Activated naive CD4-positive, alpha-beta T cell treated with anti-CD3 and anti-CD28 coated beads, Interleukin-2, amount 10 ng/mL, durations not matched to agents 7 days and 5 days (primary cell): ENCODE measurements at regions not wholly inside any gene's neighbourhood (a gene's known extent, or its start where the extent isn't known, plus 50 kb on each side); places are given as distances from the start of the nearest gene placed in this dataset.
A peak's percentile ranks its signal among the peaks of the same experiment; 100 is the strongest.

Experiments
- CTCF ChIA-PET: fragments of 350-600 bp; sonication (Branson Sonifier 250); formaldehyde crosslinking; loops from one replicate; lab custom pipeline; 2021; ENCODE audit warnings: antibody characterized with exemption; lab: Charles Lee
- DNase-seq: peaks from one replicate; pipeline ENCODE4 v3.0.0-alpha.2; 2020
- H3K27ac Mint-ChIP-seq: one replicate; pipeline ENCODE4 v1.8.0; 2021; ENCODE audit warnings: mild to moderate bottlenecking, moderate library complexity, mixed read lengths
- H3K27me3 Mint-ChIP-seq: one replicate; pipeline ENCODE4 v1.8.0; 2021; ENCODE audit warnings: mild to moderate bottlenecking, mixed read lengths
- H3K36me3 Mint-ChIP-seq: one replicate; pipeline ENCODE4 v1.8.0; 2021; ENCODE audit warnings: mixed read lengths
- H3K4me1 Mint-ChIP-seq: one replicate; pipeline ENCODE4 v1.8.0; 2021; ENCODE audit warnings: mixed read lengths
- H3K4me3 Mint-ChIP-seq: one replicate; pipeline ENCODE4 v1.8.0; 2021; ENCODE audit warnings: mild to moderate bottlenecking, moderate library complexity, mixed read lengths
- H3K9me3 Mint-ChIP-seq: one replicate; pipeline ENCODE4 v1.8.0; 2021; ENCODE audit warnings: mixed read lengths

DNA sequence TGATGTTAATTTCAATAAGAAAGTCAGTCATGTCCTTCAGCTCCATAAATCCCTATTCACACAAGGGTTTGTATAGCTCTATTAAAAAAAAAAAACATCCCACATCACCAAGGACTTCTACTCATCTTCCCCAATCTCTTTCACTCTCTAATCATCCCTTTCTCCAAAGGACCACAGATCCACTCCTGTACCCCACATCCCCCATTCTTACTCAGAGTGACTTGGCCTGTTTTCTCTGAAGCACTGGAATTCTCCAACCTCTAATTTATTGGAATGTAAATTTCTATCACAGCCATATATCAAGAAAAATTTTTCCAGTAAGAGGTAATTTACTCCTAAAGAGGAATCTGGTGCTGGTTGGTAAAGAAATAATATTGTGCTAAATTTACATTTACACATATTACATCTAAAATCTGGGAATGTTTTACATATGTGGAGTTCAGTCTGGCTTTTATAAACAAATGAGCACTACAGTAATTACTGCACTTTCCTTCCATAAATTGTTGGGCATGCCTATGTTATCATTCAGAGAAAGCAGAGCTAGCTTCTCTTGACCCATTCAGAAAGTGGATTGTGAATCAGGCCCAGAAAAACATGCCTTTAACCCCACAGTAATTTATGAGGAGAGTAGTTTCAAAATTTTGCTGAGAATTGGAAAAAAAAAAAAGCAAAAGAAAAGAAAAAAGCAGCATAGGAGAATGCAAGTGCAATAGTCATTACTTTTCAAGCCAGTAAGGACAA, 399.5 kb upstream of the TNC start:
- Mint-ChIP-seq H3K9me3 (no peaks in the 10 kb centered on the region), H3K4me1 (no peaks in the 10 kb centered on the region), H3K27me3 (peaks cover 3% of the 10 kb centered on the region), H3K27ac (no peak overlapping the region), H3K36me3 (no peaks in the 10 kb centered on the region), H3K4me3 (no peak overlapping the region)
- DNase-seq, result no peak
- CTCF ChIA-PET, result no interaction called here

DNA sequence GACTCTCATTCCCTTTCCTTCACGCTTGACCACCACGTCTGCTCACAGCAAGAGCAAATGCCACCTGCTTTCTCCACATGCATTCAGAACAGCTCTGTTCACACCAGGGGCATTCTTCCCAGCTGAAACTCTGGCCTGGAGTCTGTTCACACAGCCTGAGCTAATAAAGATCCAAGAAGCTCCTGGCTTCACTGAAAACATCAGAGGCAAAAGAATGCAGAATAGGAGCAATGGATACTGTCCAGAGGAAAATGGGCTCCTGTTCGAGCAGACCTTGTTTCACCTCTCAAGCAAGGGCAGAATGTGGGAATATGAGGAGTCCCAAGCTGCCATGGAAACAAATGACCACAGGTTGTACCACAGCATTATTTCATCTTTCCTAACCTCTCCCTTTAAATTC, 402.7 kb upstream of the TNC start:
- Mint-ChIP-seq H3K27me3 (peaks cover 9% of the 10 kb centered on the region), H3K27ac (no peak overlapping the region), H3K9me3 (no peaks in the 10 kb centered on the region), H3K4me3 (no peak overlapping the region), H3K36me3 (no peaks in the 10 kb centered on the region), H3K4me1 (no peaks in the 10 kb centered on the region)
- CTCF ChIA-PET, result no interaction called here
- DNase-seq, result no peak

DNA sequence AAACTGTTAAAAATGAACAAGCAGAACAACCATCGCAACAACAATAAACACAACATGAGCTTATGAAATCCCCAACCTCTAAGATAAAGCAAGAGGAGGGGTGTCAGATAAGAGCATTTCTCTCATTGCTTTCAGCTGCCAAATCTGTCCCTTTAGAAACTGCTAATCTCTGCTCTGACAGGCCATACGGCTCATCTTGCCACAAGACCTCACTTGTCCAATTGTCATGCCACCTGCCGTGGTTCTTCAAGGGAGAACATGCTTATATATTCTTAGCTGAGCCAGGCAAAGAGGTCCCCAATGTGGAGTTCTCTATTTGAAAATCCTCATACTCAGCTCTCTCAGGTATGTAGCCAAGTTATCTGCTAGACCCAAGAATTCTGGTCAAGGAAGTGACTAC, 405.0 kb upstream of the TNC start:
- Mint-ChIP-seq H3K9me3 (no peaks in the 10 kb centered on the region), H3K4me1 (no peaks in the 10 kb centered on the region), H3K36me3 (no peaks in the 10 kb centered on the region), H3K27ac (no peak overlapping the region), H3K27me3 (peaks cover 9% of the 10 kb centered on the region), H3K4me3 (no peak overlapping the region)
- no peak for DNase-seq
- CTCF ChIA-PET, result interaction anchor here (2.2 kb wide), 1 partner anchor 842 kb away, joined by 7 read pairs; no protein-coding TSS in a partner anchor

DNA sequence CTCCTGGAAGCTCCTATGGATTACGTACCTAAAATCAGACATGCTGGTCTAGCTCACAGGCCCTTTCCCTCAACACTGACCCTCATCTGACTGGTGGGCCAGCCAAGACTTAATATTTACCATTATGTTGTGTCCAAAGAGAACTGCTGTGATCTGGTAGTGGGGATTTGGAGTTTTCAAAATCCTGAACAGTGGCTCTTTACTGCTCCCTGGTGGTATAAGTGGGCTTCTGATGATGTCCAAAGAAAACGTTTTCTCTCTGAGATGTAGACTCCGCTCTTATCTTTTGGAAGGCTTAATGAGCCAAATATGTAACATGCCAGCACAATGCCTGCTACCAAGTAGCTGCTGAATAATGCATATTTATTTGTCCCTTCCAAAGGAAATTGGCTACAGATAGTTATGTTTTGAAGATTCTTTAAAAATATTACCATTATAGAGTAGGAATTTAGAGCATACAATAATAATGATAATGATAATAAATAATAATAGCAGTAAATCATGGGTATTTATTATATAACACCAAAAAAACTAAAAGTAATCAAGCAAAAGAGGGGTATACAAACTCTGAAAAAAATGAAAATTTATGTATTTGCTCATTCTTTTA, 406.6 kb upstream of the TNC start:
- DNase-seq, result peak; percentile 30
- Mint-ChIP-seq H3K9me3 (no peaks in the 10 kb centered on the region), H3K27ac (no peak overlapping the region), H3K36me3 (no peaks in the 10 kb centered on the region), H3K4me3 (no peak overlapping the region), H3K27me3 (peaks cover 9% of the 10 kb centered on the region), H3K4me1 (no peaks in the 10 kb centered on the region)
- CTCF ChIA-PET, result interaction anchor here (0.7 to 2.2 kb wide), 4 partner anchors 509 to 844 kb away, joined by 3 to 7 read pairs (median 4); no protein-coding TSS in a partner anchor

DNA sequence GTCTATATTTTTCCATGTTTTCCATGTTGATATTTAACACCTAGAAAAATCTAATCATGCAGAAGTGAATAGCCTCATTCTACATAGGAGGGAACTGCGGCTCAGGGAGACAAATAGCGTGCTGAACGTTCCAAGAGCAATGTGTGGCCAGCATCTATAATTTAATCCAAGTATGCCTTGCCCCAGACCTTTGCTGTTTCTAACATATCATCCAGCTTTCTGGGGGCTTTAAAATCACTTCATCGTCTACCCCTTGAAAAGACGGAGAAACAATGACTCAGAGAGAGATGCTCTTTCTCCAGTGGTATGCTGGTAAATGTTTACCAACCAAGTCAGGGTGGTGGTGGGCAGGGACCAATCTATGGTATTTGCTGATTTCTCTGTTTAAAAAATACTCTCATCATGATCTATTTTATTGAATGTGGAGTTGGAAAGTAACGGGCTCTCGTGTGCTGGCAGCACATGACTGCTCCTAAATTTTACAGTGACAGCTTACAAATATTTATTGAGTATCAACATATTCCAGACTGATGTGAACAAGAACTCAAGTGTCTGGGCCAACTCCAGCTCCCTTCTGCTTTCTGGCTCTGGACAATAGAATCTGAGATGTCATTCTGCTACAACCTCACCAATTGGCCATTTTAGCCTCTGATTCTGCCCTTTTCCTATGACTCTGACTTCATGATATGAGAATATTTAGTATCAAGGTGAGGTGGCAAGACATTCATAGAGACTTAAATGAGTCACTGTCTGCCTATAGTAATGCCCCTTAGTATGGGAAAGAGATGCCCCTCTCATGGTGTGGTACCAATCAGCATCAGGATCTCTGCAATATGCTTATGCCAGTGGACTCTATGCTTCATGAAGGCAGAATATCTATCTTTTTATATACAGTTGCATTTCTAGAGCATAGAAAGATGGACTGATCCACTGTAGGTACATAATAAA, 407.4 kb upstream of the TNC start:
- no peaks in the 10 kb centered on the region for H3K4me1 Mint-ChIP-seq
- peaks cover 9% of the 10 kb centered on the region for H3K27me3 Mint-ChIP-seq
- CTCF ChIA-PET, result interaction anchor here (0.7 to 1.9 kb wide), 2 partner anchors 845 to 864 kb away, joined by 3 to 4 read pairs; no protein-coding TSS in a partner anchor
- no peak overlapping the region for H3K27ac Mint-ChIP-seq
- no peaks in the 10 kb centered on the region for H3K36me3 Mint-ChIP-seq
- no peaks in the 10 kb centered on the region for H3K9me3 Mint-ChIP-seq
- no peak for DNase-seq
- no peak overlapping the region for H3K4me3 Mint-ChIP-seq

- Mint-ChIP-seq H3K27me3 (peaks cover 5% of the 10 kb centered on the region), H3K9me3 (no peaks in the 10 kb centered on the region), H3K4me3 (no peak overlapping the region), H3K4me1 (no peaks in the 10 kb centered on the region), H3K36me3 (no peaks in the 10 kb centered on the region), H3K27ac (no peak overlapping the region)
- CTCF ChIA-PET, result no interaction called here
- no peak for DNase-seq
Measured at GRCh38 chr9:115531410-115532125, 413.6 kb upstream of the TNC start.

GRCh38 chr9:115533511-115533910, 415.6 kb upstream of the TNC start:
- Mint-ChIP-seq H3K36me3 (no peaks in the 10 kb centered on the region), H3K9me3 (no peaks in the 10 kb centered on the region), H3K27ac (no peak overlapping the region), H3K27me3 (peaks cover 5% of the 10 kb centered on the region), H3K4me1 (no peaks in the 10 kb centered on the region), H3K4me3 (no peak overlapping the region)
- no peak for DNase-seq
- CTCF ChIA-PET, result no interaction called here

DNA sequence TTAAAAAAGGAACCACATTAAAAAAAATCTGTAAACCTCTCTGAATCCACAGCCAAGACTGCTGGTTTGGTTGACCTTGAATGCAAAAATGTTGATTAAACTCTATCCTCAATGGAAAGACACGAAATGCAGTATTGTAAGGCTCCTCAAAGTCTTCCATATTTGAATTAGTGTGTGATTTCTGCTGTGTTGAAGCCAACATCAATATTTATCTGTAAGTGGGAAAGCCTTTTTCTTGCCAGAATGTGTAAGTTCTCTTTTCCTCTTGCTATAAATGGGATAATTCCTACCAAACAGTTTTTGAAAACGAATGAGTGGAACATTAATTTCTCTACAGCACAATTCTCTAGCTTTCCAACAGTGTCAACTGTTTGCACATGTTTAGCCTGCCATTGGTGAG, 422.1 kb upstream of the TNC start:
- Mint-ChIP-seq H3K27me3 (peaks cover 5% of the 10 kb centered on the region), H3K4me1 (no peaks in the 10 kb centered on the region), H3K27ac (no peak overlapping the region), H3K36me3 (no peaks in the 10 kb centered on the region), H3K4me3 (no peak overlapping the region), H3K9me3 (no peaks in the 10 kb centered on the region)
- CTCF ChIA-PET, result no interaction called here
- DNase-seq, result no peak

DNA sequence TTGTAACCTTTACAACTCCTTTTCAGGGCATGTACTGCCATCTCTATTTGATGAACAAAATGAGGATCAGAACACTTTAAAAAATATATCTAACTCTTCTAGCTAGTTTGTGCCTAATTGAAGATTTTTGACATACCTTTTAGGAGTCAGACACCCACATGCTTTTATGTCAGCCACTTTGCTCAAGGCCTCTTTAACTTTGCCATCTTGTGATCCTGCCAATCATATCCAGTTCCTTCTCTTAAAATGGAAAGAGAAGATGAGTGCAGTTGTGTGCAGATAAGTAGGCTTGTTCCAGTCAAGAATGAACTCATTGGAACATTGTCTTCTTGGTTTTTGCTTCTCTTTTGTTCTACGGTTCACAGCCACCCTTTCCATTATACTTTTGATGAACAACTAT, 425.6 kb upstream of the TNC start:
- Mint-ChIP-seq H3K4me3 (no peak overlapping the region), H3K27me3 (no peaks in the 10 kb centered on the region), H3K27ac (no peak overlapping the region), H3K9me3 (no peaks in the 10 kb centered on the region), H3K4me1 (no peaks in the 10 kb centered on the region), H3K36me3 (no peaks in the 10 kb centered on the region)
- CTCF ChIA-PET, result no interaction called here
- DNase-seq, result no peak

- no peaks in the 10 kb centered on the region for H3K4me1 Mint-ChIP-seq
- no peak overlapping the region for H3K27ac Mint-ChIP-seq
- H3K27me3 Mint-ChIP-seq, result no peaks in the 10 kb centered on the region
- H3K36me3 Mint-ChIP-seq, result no peaks in the 10 kb centered on the region
- CTCF ChIA-PET, result no interaction called here
- no peaks in the 10 kb centered on the region for H3K9me3 Mint-ChIP-seq
- H3K4me3 Mint-ChIP-seq, result no peak overlapping the region
- no peak for DNase-seq
Measured at GRCh38 chr9:115548609-115549260, 430.8 kb upstream of the TNC start.

GRCh38 chr9:115551396-115551795, 433.4 kb upstream of the TNC start:
- Mint-ChIP-seq H3K36me3 (no peaks in the 10 kb centered on the region), H3K4me1 (no peaks in the 10 kb centered on the region), H3K27ac (no peak overlapping the region), H3K4me3 (no peak overlapping the region), H3K27me3 (no peaks in the 10 kb centered on the region), H3K9me3 (peaks cover 6% of the 10 kb centered on the region)
- DNase-seq, result no peak
- CTCF ChIA-PET, result no interaction called here

- Mint-ChIP-seq H3K27ac (no peak overlapping the region), H3K9me3 (peaks cover 15% of the 10 kb centered on the region), H3K4me3 (no peak overlapping the region), H3K27me3 (no peaks in the 10 kb centered on the region), H3K4me1 (no peaks in the 10 kb centered on the region), H3K36me3 (no peaks in the 10 kb centered on the region)
- CTCF ChIA-PET, result no interaction called here
- DNase-seq, result no peak
Measured at GRCh38 chr9:115553060-115553773, 435.3 kb upstream of the TNC start.

- no peak for DNase-seq
- Mint-ChIP-seq H3K27me3 (no peaks in the 10 kb centered on the region), H3K36me3 (no peaks in the 10 kb centered on the region), H3K27ac (no peak overlapping the region), H3K4me1 (no peaks in the 10 kb centered on the region), H3K4me3 (no peak overlapping the region), H3K9me3 (peaks cover 15% of the 10 kb centered on the region)
- CTCF ChIA-PET, result no interaction called here
Measured at GRCh38 chr9:115556432-115556831, 438.5 kb upstream of the TNC start.
